ENCODE measurements at regions not wholly inside any gene's neighbourhood (a gene's known extent, or its start where the extent isn't known, plus 50 kb on each side); places are given as distances from the start of the nearest gene placed in this dataset.

GRCh38 chr18:44466997-44467396 lies 213.7 kb upstream of the SETBP1 start:
- H3K27ac ChIP-seq: no peak overlapping the region
- TF ChIP-seq CTCF (IDR thresholded peaks at IDR 0.05) (no peak), ZFX (IDR thresholded peaks at IDR 0.05; ENCODE audit: borderline replicate concordance) (no peak)

- no peak overlapping the region for H3K27ac ChIP-seq
- TF ChIP-seq ZFX (IDR thresholded peaks at IDR 0.05; ENCODE audit: borderline replicate concordance) (no peak), CTCF (IDR thresholded peaks at IDR 0.05) (no peak)
Measured at GRCh38 chr18:44467718-44468117, 213.0 kb upstream of the SETBP1 start.

- no peak overlapping the region for H3K27ac ChIP-seq
- TF ChIP-seq ZFX (IDR thresholded peaks at IDR 0.05; ENCODE audit: borderline replicate concordance) (no peak), CTCF (IDR thresholded peaks at IDR 0.05) (no peak)
Measured at GRCh38 chr18:44473394-44474066, 207.2 kb upstream of the SETBP1 start.

DNA sequence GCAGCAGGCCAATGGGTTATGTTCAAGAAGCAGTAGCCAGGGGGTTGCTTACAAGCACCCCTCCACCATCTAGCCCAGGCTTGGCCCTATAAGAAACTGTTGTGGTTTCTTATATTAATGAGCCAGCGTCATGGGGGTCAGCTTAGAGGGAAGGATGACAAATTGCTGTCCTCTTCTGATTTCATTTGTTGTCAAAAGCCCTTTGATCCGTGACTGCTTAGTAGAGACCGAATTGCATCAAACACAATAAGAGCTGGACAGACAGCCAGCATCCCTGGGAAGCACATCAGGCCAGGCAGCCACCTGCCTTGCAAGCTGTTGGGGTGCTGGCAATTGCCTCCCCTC lies 206.6 kb upstream of the SETBP1 start:
- TF ChIP-seq CTCF (IDR thresholded peaks at IDR 0.05): no peak
- TF ChIP-seq ZFX (IDR thresholded peaks at IDR 0.05; ENCODE audit: borderline replicate concordance): no peak
- no peak overlapping the region for H3K27ac ChIP-seq

DNA sequence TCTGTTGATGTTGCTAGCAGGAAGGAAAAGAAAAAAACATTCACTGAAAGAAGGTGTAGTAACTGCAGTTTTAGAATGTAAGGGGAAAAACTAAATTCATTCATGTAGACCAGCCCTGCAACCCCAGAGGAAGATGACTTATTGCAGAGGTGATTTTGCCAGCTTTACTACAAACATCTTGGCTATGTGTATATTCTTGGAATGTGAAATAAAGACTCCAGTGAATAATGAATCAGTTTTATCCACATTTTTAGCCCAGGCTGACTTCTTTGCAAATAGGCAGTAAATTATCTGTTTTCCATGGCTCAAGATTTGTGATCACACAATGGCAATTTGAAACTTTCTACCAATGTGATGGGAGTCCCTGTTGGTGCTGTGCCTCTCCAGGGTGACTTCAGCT lies 206.1 kb upstream of the SETBP1 start:
- TF ChIP-seq CTCF (IDR thresholded peaks at IDR 0.05) (no peak), ZFX (IDR thresholded peaks at IDR 0.05; ENCODE audit: borderline replicate concordance) (no peak)

GRCh38 chr18:44482761-44483160 lies 197.9 kb upstream of the SETBP1 start:
- TF ChIP-seq CTCF (IDR thresholded peaks at IDR 0.05) (no peak), ZFX (IDR thresholded peaks at IDR 0.05; ENCODE audit: borderline replicate concordance) (no peak)
- no peak overlapping the region for H3K27ac ChIP-seq

More for the DNA sequence above, 206.1 kb upstream of the SETBP1 start:
- no peak overlapping the region for H3K27ac ChIP-seq

GRCh38 chr18:44495151-44495550 lies 185.5 kb upstream of the SETBP1 start:
- H3K27ac ChIP-seq: no peak overlapping the region
- TF ChIP-seq ZFX (IDR thresholded peaks at IDR 0.05; ENCODE audit: borderline replicate concordance) (no peak), CTCF (IDR thresholded peaks at IDR 0.05) (no peak)
